ENCODE measurements at regions not wholly inside any gene's neighbourhood (a gene's known extent, or its start where the extent isn't known, plus 50 kb on each side); places are given as distances from the start of the nearest gene placed in this dataset.

GRCh38 chr10:78768876-78769275 is 299.9 kb upstream of the ZMIZ1 start:
- WGBS = 60% methylated on average over 5 of the region's 5 CpGs
- Histone ChIP-seq H3K4me3 (ENCODE audit: low read depth, low read length) (no peak overlapping the region), H3K27ac (ENCODE audit: low read depth) (no peak overlapping the region), H3K4me1 (ENCODE audit: insufficient read depth) (no peaks in the 10 kb centered on the region), H3K36me3 (ENCODE audit: insufficient read depth) (no peaks in the 10 kb centered on the region)
- DNase-seq (ENCODE audit: extremely low spot score) = no peak

- Histone ChIP-seq H3K4me1 (ENCODE audit: insufficient read depth) (no peaks in the 10 kb centered on the region), H3K27ac (ENCODE audit: low read depth) (no peak overlapping the region), H3K36me3 (ENCODE audit: insufficient read depth) (no peaks in the 10 kb centered on the region), H3K4me3 (ENCODE audit: low read depth, low read length) (no peak overlapping the region)
- DNase-seq (ENCODE audit: extremely low spot score) = no peak
- WGBS = 96% methylated on average over 5 of the region's 5 CpGs
Observed at GRCh38 chr10:78769526-78769925, 299.2 kb upstream of the ZMIZ1 start.

- H3K36me3 ChIP-seq (ENCODE audit: insufficient read depth) = no peaks in the 10 kb centered on the region
- DNase-seq (ENCODE audit: extremely low spot score) = no peak
- H3K27ac ChIP-seq (ENCODE audit: low read depth) = no peak overlapping the region
- H3K4me3 ChIP-seq (ENCODE audit: low read depth, low read length) = no peak overlapping the region
- 89% methylated on average over 16 of the region's 16 CpGs for WGBS
- no peaks in the 10 kb centered on the region for H3K4me1 ChIP-seq (ENCODE audit: insufficient read depth)
Observed at GRCh38 chr10:78770167-78771090, 298.3 kb upstream of the ZMIZ1 start.

- Histone ChIP-seq H3K4me1 (ENCODE audit: insufficient read depth) (no peaks in the 10 kb centered on the region), H3K4me3 (ENCODE audit: low read depth, low read length) (no peak overlapping the region), H3K36me3 (ENCODE audit: insufficient read depth) (no peaks in the 10 kb centered on the region), H3K27ac (ENCODE audit: low read depth) (no peak overlapping the region)
- 61% methylated on average over 7 of the region's 7 CpGs for WGBS
- DNase-seq (ENCODE audit: extremely low spot score) = no peak
Observed at GRCh38 chr10:78771260-78771659, 297.5 kb upstream of the ZMIZ1 start.

DNA sequence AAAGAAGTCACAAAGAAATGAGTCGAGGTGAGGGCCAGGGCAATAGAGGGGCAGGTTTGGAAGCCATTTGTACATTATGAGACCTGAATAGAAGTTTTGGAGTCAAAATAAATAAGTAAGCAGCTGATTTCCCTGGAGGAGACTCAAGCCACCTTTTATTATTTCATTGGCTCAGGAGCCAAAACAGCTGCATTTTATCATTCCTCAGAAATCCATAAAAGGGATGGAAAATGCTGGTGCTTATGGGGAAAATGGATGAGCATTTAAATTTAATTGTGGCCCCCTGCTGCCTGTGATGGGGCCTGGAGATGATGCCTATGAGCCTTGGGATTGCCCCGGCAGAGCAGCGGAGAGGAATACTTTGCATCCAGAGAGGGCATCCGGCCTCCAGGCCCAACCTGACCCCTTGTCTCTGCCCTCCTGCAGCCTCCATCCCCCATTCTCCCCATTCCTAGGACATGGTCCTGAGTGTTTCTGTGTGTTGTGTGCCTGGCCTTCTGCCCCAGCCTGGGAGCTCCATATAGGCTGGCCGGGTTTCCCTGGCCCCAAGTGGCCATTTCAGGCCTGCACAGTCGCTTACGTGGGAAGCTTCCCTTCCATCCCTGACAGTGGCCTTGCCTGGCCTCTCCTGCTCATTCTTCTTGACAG is 296.8 kb upstream of the ZMIZ1 start:
- H3K4me1 ChIP-seq (ENCODE audit: insufficient read depth) = no peaks in the 10 kb centered on the region
- DNase-seq (ENCODE audit: extremely low spot score) = no peak
- H3K4me3 ChIP-seq (ENCODE audit: low read depth, low read length) = no peak overlapping the region
- H3K36me3 ChIP-seq (ENCODE audit: insufficient read depth) = no peaks in the 10 kb centered on the region
- WGBS = 59% methylated on average over 7 of the region's 7 CpGs
- no peak overlapping the region for H3K27ac ChIP-seq (ENCODE audit: low read depth)

- WGBS = 94% methylated on average over 8 of the region's 8 CpGs
- no peak overlapping the region for H3K27ac ChIP-seq (ENCODE audit: low read depth)
- no peaks in the 10 kb centered on the region for H3K4me1 ChIP-seq (ENCODE audit: insufficient read depth)
- no peak for DNase-seq (ENCODE audit: extremely low spot score)
- H3K36me3 ChIP-seq (ENCODE audit: insufficient read depth) = no peaks in the 10 kb centered on the region
- H3K4me3 ChIP-seq (ENCODE audit: low read depth, low read length) = no peak overlapping the region
Observed at GRCh38 chr10:78772486-78772885, 296.3 kb upstream of the ZMIZ1 start.

DNA sequence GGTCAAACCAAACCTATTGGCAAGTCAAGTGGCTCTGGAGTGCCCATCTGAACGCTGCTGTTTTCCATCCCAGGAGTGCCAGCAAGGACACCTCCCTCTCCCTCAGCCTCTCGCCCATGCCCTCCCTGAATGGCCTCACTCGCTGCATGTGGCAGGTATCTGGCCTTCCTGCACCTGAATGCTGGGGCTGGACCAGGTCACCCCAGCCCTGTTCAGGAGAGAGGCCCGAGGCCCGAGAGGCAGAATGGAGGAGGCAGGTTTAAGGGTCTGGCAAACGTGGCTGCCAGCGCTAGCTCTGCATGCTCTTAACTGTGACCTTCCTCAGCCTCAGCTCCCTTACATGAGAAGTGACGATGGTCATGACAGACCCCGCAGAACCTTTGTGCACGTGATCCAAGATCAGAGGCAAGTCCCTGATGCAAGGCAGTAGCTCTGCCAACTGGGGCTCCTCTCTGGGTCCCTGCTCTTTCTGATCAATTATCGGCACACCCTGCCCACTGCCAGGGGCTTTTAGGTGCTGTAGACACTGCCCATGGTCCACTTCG is 295.7 kb upstream of the ZMIZ1 start:
- Histone ChIP-seq H3K4me1 (ENCODE audit: insufficient read depth) (no peaks in the 10 kb centered on the region), H3K27ac (ENCODE audit: low read depth) (no peak overlapping the region)
- WGBS = 95% methylated on average over 12 of the region's 12 CpGs

DNA sequence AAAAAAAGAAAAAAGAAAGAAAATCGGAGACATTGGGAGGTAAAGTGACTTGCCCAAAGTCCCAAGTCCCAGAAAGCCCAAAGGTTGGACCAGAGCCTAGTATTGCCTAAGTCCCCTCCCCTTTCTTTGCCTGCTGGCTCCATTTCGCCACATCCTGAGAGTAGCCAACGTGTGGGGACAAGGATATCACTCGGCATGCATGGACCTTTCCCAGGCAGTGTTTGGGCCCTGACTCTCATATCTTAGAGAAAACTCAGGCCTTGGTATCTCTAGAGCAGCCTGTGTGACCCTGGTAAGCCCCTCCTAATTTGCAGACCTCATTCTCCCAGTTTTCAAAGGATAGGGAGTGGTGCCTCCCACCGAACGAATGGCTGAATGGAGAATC is 294.2 kb upstream of the ZMIZ1 start:
- Histone ChIP-seq H3K27ac (ENCODE audit: low read depth) (no peak overlapping the region), H3K4me1 (ENCODE audit: insufficient read depth) (no peaks in the 10 kb centered on the region), H3K4me3 (ENCODE audit: low read depth, low read length) (no peak overlapping the region), H3K36me3 (ENCODE audit: insufficient read depth) (no peaks in the 10 kb centered on the region)
- 76% methylated on average over 6 of the region's 6 CpGs for WGBS
- DNase-seq (ENCODE audit: extremely low spot score) = no peak

More for the DNA sequence above, 295.7 kb upstream of the ZMIZ1 start:
- no peaks in the 10 kb centered on the region for H3K36me3 ChIP-seq (ENCODE audit: insufficient read depth)
- no peak for DNase-seq (ENCODE audit: extremely low spot score)
- H3K4me3 ChIP-seq (ENCODE audit: low read depth, low read length) = no peak overlapping the region

DNA sequence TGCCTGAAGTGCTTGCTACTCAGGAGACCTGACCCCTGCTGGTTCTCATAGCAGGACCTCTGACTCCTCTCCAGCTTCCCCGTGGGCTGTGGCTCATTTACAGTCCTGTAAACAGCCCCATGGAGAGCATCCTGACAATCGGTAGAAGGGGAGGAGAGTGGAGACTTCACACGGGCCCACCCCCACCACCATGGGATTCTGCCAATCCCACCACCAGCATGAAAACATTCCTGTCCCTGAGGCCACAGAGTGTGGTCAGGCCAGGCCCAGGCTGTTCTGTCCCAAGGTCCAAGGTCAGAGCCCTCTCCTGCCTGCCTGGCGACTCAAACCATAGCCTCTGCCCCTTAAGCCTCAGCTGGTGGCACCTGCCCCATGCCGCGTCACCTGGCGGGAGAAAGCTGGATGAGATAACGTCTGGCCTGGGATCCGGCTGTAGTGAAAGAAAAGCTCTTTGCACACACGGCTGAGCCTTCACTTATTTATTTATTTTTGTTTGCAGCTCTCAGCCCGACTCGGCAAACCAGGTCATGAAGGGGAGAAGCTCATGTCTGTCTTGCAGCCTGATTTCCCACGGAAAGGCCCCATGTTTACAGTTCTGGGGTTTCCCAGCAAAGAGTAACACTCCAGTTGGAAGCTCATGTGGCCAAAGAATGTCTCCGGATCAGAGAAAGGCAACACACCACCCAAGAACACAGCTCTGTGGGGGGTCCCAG is 293.6 kb upstream of the ZMIZ1 start:
- no peak for DNase-seq (ENCODE audit: extremely low spot score)
- WGBS = 40% methylated on average over 14 of the region's 14 CpGs
- Histone ChIP-seq H3K4me3 (ENCODE audit: low read depth, low read length) (no peak overlapping the region), H3K36me3 (ENCODE audit: insufficient read depth) (no peaks in the 10 kb centered on the region), H3K27ac (ENCODE audit: low read depth) (peak overlapping the region; percentile 43), H3K4me1 (ENCODE audit: insufficient read depth) (no peaks in the 10 kb centered on the region)

GRCh38 chr10:78775891-78776290 is 292.9 kb upstream of the ZMIZ1 start:
- Histone ChIP-seq H3K4me3 (ENCODE audit: low read depth, low read length) (no peak overlapping the region), H3K36me3 (ENCODE audit: insufficient read depth) (no peaks in the 10 kb centered on the region), H3K4me1 (ENCODE audit: insufficient read depth) (no peaks in the 10 kb centered on the region), H3K27ac (ENCODE audit: low read depth) (no peak overlapping the region)
- no peak for DNase-seq (ENCODE audit: extremely low spot score)
- 65% methylated on average over 1 of the region's 1 CpG for WGBS

- WGBS = 64% methylated on average over 6 of the region's 6 CpGs
- H3K36me3 ChIP-seq (ENCODE audit: insufficient read depth) = no peaks in the 10 kb centered on the region
- H3K4me3 ChIP-seq (ENCODE audit: low read depth, low read length) = no peak overlapping the region
- DNase-seq (ENCODE audit: extremely low spot score) = no peak
- H3K27ac ChIP-seq (ENCODE audit: low read depth) = no peak overlapping the region
- no peaks in the 10 kb centered on the region for H3K4me1 ChIP-seq (ENCODE audit: insufficient read depth)
Observed at GRCh38 chr10:78776756-78777155, 292.0 kb upstream of the ZMIZ1 start.

DNA sequence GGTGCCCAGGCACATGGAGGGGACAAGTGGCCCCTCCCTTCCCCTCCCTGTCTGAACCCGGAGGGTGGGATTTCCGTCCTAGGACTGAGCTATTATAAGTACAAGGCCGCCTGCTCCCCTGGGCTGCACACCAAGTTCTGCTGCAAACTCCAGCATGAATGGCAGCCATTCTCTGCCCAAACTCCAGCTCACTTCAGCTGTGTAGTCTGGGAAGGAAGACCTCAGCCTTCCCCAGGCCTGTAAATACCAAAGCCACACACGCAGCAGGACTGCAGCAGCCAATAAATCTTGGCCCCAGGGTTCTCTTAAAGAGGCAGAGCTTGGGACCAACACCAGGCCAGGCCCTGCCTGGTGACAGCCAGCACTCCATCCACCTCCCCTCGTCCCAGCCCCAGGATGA is 291.3 kb upstream of the ZMIZ1 start:
- DNase-seq (ENCODE audit: extremely low spot score) = peak; percentile 60
- no peaks in the 10 kb centered on the region for H3K36me3 ChIP-seq (ENCODE audit: insufficient read depth)
- no peaks in the 10 kb centered on the region for H3K4me1 ChIP-seq (ENCODE audit: insufficient read depth)
- no peak overlapping the region for H3K4me3 ChIP-seq (ENCODE audit: low read depth, low read length)
- 22% methylated on average over 5 of the region's 5 CpGs for WGBS
- no peak overlapping the region for H3K27ac ChIP-seq (ENCODE audit: low read depth)

DNA sequence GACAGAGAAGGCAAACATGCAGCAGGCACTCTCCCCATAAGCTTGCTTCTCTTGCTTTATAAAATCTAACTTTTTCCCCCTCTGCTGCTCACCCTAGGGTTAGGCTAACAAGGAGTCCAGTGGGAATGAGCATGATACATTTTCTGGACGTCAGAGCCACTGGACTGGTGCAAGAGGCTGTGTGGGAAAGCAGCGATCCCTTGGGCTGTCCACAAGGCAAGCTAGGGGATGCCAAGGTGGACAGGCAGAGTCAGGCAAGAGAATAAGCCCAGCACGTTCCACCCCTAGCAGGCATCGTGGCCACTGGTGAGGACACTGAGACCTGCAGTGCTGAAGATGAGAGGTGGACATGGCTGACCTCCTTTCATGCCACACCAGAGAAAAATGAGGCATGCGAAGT is 290.9 kb upstream of the ZMIZ1 start:
- H3K36me3 ChIP-seq (ENCODE audit: insufficient read depth) = no peaks in the 10 kb centered on the region
- H3K27ac ChIP-seq (ENCODE audit: low read depth) = no peak overlapping the region
- no peak overlapping the region for H3K4me3 ChIP-seq (ENCODE audit: low read depth, low read length)
- H3K4me1 ChIP-seq (ENCODE audit: insufficient read depth) = no peaks in the 10 kb centered on the region
- no peak for DNase-seq (ENCODE audit: extremely low spot score)
- 51% methylated on average over 5 of the region's 5 CpGs for WGBS
